Cardiac fibroblast (primary cell): ENCODE measurements at regions not wholly inside any gene's neighbourhood (a gene's known extent, or its start where the extent isn't known, plus 50 kb on each side); places are given as distances from the start of the nearest gene placed in this dataset.

Experiments used
- DNase-seq, 2 donors: peaks; one replicate each; pipeline versions ENCODE4 v3.0.0 to v3.0.0-alpha.2; 2010; ENCODE audit warnings: low read depth in 2 of 2
- H3K4me3 ChIP-seq, 2 donors: replicated peaks in 1 of 2; 1 replicate in 1 of 2; 2 replicates in 1 of 2; pipeline ENCODE4 v1.5.1; 2011; ENCODE audit warnings: low read depth in 2 of 2, low read length in 2 of 2, mild to moderate bottlenecking in 2 of 2, moderate library complexity in 1 of 2
- CTCF ChIP-seq: IDR thresholded peaks from one replicate; pipeline ENCODE4 v1.5.1; 2011; ENCODE audit warnings: low read depth, mild to moderate bottlenecking, low read length, inconsistent platforms

DNA sequence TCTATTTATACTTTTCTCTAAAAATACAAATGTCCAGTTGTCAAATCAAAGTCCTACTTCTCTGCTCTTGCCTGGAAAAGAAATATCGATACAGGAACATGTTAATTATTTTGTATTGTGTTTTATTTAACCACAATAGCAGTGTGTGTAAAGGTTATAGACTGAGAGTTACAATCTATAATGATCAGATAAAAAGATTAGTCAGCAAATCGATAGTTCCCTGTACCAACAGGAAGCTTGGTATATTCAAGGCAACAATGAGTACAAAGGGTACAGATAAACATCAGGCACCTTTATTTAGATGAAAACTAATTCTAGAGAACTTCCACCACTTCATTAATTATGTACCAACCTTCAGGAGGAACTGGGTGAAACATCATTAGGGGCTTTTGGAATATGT is 469.5 kb downstream of the GBA3 start:
- DNase-seq: no peak
- H3K4me3 ChIP-seq: no peak overlapping the region
- TF ChIP-seq CTCF: no peak

DNA sequence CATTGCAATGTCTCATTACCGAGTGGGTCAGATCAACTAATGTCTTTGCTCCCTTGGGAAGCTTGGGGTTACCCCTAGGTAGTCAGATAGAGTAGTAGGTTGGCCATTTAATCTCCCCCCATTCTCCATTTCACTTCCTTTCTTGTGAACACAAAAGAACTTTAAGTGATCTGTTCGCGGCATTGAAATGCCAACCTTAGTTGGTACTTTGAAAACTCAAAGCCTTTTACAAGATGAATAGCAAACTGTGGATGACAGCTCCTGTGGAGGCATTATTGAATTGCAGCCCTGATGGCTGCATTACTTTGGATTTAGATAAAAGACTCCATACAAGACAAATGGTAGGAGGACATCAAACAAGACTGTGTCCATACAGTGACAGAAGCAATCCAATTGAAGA is 469.1 kb downstream of the GBA3 start:
- no peak overlapping the region for H3K4me3 ChIP-seq
- no peak for TF ChIP-seq CTCF
- DNase-seq: no peak

GRCh38 chr4:23153076-23153475 is 460.3 kb downstream of the GBA3 start:
- no peak for TF ChIP-seq CTCF
- peak in 1 of 2 donors; percentile 0 for DNase-seq
- no peak overlapping the region for H3K4me3 ChIP-seq

DNA sequence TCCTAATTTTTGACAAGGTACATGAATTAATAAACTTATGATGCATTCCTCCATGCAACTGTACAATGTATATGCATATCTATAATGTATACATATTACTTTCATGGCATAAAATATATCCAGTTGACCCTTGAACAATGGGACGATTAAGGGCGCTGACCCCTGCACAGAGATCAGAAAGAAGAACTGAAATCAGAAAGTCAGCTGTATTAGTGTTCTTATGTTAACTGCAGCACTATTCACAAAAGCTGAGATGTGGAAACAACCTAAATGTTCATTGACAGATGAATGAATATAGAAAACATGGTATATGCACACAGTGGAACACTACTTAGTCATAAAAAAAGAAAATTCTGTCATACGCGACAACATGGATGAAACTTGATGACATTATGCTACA is 457.1 kb downstream of the GBA3 start:
- no peak overlapping the region for H3K4me3 ChIP-seq
- no peak for DNase-seq
- no peak for TF ChIP-seq CTCF

- no peak for TF ChIP-seq CTCF
- DNase-seq: no peak
- H3K4me3 ChIP-seq: no peak overlapping the region
These were observed 452.0 kb downstream of the GBA3 start for GRCh38 chr4:23144707-23145106.

DNA sequence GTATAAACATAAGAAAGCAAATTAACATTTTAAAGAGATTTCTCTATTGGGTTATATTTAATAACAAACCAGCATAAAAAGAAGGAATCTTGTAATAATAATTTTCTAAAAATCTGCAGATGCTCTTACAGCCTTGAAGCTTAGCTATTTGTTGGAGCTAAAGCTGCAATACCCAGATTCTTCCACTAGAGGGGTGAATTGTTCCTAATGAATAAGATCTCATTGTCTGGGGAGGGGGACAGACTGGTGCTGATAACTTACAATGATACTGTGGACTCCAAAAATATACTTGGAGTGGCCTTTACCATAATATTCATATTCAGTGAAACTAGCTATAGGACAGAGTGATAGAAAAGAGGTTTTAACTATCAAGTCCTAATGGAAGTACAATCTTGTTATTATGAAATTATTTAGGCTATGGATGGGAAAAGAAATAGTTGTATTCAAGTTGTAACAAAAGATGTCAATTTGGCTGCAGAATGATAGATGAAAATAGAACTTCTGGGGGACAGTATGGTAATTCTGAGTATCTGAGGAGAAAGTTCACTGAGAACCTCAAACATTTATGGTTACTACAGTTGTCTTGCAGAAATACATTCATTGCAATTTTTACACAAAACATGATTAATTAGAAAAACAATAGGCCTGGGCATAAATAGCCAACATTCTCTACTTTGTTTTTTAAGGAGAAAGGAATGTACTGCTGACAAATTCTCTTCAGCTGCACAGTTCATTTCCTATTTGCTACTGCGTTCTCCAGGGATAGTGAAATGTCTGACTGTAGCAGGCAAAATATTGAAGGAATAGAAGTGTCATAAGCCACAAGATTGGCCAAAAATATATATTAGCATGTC is 443.3 kb downstream of the GBA3 start:
- no peak overlapping the region for H3K4me3 ChIP-seq
- TF ChIP-seq CTCF: peak; percentile 66
- peak; percentile 56 to 59 for DNase-seq

DNA sequence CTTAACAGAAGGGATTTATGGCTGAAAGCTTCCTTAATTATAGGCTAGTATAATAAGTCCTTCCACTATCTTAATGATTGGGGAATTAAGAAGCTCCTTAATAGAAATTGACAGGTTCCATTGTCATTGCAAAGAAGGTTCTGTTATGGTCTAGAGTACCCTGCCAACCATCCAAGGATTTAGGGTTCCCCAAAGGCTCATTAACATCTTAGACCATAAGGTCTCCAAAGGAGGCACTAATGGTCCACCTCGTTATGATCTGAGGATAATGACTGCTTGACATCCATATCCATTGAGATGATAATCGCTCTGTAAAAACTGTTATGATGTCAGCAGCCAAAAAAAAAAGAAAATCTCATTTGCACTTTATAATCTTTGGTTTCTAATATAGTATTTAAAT is 441.6 kb downstream of the GBA3 start:
- TF ChIP-seq CTCF: no peak
- no peak overlapping the region for H3K4me3 ChIP-seq

More for the DNA sequence above, 441.6 kb downstream of the GBA3 start:
- no peak for DNase-seq
